H1 (cell line): ENCODE measurements at regions not wholly inside any gene's neighbourhood (a gene's known extent, or its start where the extent isn't known, plus 50 kb on each side); places are given as distances from the start of the nearest gene placed in this dataset.

ENCODE experiments used
- CTCF ChIA-PET: fragments of 300-600 bp; sonication (Branson Sonifier 250); formaldehyde crosslinking; loops from one replicate; lab custom pipeline; 2021; ENCODE audit not compliant: partially characterized antibody; lab: Charles Lee
- POLR2A ChIA-PET: fragments of 300-600 bp; sonication (Branson Sonifier 250); formaldehyde crosslinking; loops from one replicate; lab custom pipeline; 2021; ENCODE audit warnings: inconsistent platforms; ENCODE audit not compliant: partially characterized antibody; lab: Charles Lee
- DNase-seq, 2 experiments: peaks; one replicate each; pipeline versions ENCODE4 v3.0.0 to v3.0.0-alpha.2; 2010 to 2022; ENCODE audit warnings: low spot score in 2 of 2, low read depth in 1 of 2, mixed read lengths in 1 of 2
- FAIRE-seq: peaks from 2 replicates; lab custom pipeline; 2011; peaks lifted over from hg19 to GRCh38; lab: Jason Lieb, UNC
- H2AFZ ChIP-seq: 2 replicates; pipeline ENCODE4 v1.8.1; 2012; ENCODE audit warnings: low read length, inconsistent platforms
- H2AK5ac ChIP-seq: 2 replicates; pipeline ENCODE4 v1.6.1; 2013; ENCODE audit warnings: low read depth, low read length
- H2BK120ac ChIP-seq: replicated peaks from 2 replicates; pipeline ENCODE3; 2013; ENCODE audit warnings: low read depth, low read length, inconsistent platforms
- H2BK12ac ChIP-seq: 2 replicates; pipeline ENCODE4 v1.6.1; 2013; ENCODE audit warnings: low read depth, low read length
- H2BK15ac ChIP-seq: 2 replicates; pipeline ENCODE4 v1.6.1; 2013; ENCODE audit warnings: low read length
- H2BK20ac ChIP-seq: 2 replicates; pipeline ENCODE4 v1.6.1; 2013; ENCODE audit warnings: low read length
- H2BK5ac ChIP-seq: 2 replicates; pipeline ENCODE4 v1.6.1; 2013; ENCODE audit warnings: low read depth, low read length
- H3K14ac ChIP-seq: 2 replicates; pipeline ENCODE4 v1.6.1; 2013; ENCODE audit warnings: inconsistent platforms; ENCODE audit not compliant: insufficient read length
- H3K18ac ChIP-seq: 2 replicates; pipeline ENCODE4 v1.6.1; 2013; ENCODE audit warnings: low read length; ENCODE audit errors: extremely low read depth
- H3K23ac ChIP-seq: 2 replicates; pipeline ENCODE4 v1.6.1; 2013; ENCODE audit warnings: inconsistent platforms; ENCODE audit not compliant: insufficient read length
- H3K23me2 ChIP-seq: 2 replicates; pipeline ENCODE4 v1.6.1; 2013; ENCODE audit warnings: low read depth, low read length
- H3K27ac ChIP-seq: 2 replicates; pipeline ENCODE4 v1.6.1; 2011; ENCODE audit warnings: low read depth, low read length, inconsistent platforms
- H3K27me3 ChIP-seq, 4 experiments: replicated peaks in 1 of 4; 1 replicate in 1 of 4; 2 replicates in 3 of 4; pipeline versions ENCODE4 v1.6.1 to v1.8.1; 2011 to 2013; ENCODE audit warnings: low read length in 3 of 4, mild to moderate bottlenecking in 3 of 4, inconsistent platforms in 2 of 4, mixed read lengths in 2 of 4, moderate library complexity in 1 of 4; ENCODE audit not compliant: control insufficient read depth in 3 of 4, insufficient read depth in 3 of 4; ENCODE audit errors: extremely low read depth in 1 of 4
- H3K36me3 ChIP-seq, 4 experiments: 2 replicates each; pipeline versions ENCODE4 v1.6.1 to v1.8.1; 2011 to 2013; ENCODE audit warnings: mild to moderate bottlenecking in 4 of 4, low read length in 3 of 4, moderate library complexity in 2 of 4, control low read depth in 1 of 4, inconsistent platforms in 1 of 4; ENCODE audit not compliant: insufficient read depth in 4 of 4, control insufficient read depth in 2 of 4
- H3K4ac ChIP-seq: replicated peaks from 2 replicates; pipeline ENCODE3; 2013; ENCODE audit warnings: low read length, low read depth, mixed read lengths, inconsistent platforms; ENCODE audit not compliant: insufficient read length
- H3K4me1 ChIP-seq, 4 experiments: replicated peaks in 1 of 4; 1 replicate in 1 of 4; 2 replicates in 3 of 4; pipeline versions ENCODE4 v1.6.1 to v1.8.1; 2011 to 2013; ENCODE audit warnings: low read length in 3 of 4, inconsistent platforms in 2 of 4, mixed read lengths in 1 of 4; ENCODE audit not compliant: insufficient read depth in 4 of 4, control insufficient read depth in 3 of 4
- H3K4me2 ChIP-seq, 2 experiments: 2 replicates each; pipeline versions ENCODE4 v1.6.1 to v1.8.1; 2011 to 2013; ENCODE audit warnings: low read depth in 2 of 2, low read length in 2 of 2, control low read depth in 1 of 2, inconsistent platforms in 1 of 2, mild to moderate bottlenecking in 1 of 2; ENCODE audit not compliant: insufficient read depth in 1 of 2
- H3K4me3 ChIP-seq, 4 experiments: fragments of 200-600, 300-600 bp in 1 of 4; sonication (generic), shearing (Covaris generic), sonication (Bioruptor Twin) in 1 of 4; 2 replicates each; pipeline versions ENCODE4 v1.5.1 to v1.8.1; 2011 to 2016; ENCODE audit warnings: low read length in 4 of 4, low read depth in 3 of 4, control low read depth in 2 of 4, inconsistent platforms in 2 of 4, mild to moderate bottlenecking in 2 of 4, mixed read lengths in 1 of 4, moderate library complexity in 1 of 4; ENCODE audit not compliant: insufficient read depth in 2 of 4; ENCODE audit errors: extremely low read depth in 1 of 4
- H3K56ac ChIP-seq: replicated peaks from 2 replicates; pipeline ENCODE3; 2013; ENCODE audit warnings: low read depth, mild to moderate bottlenecking, mixed read lengths, low read length, inconsistent platforms; ENCODE audit not compliant: insufficient read length
- H3K79me1 ChIP-seq: 2 replicates; pipeline ENCODE4 v1.6.1; 2013; ENCODE audit warnings: low read depth, low read length, control low read depth
- H3K79me2 ChIP-seq, 2 experiments: 2 replicates each; pipeline versions ENCODE4 v1.6.1 to v1.8.1; 2012 to 2013; ENCODE audit warnings: low read length in 2 of 2, mild to moderate bottlenecking in 2 of 2, inconsistent platforms in 1 of 2; ENCODE audit not compliant: insufficient read depth in 2 of 2, control insufficient read depth in 1 of 2
- H3K9ac ChIP-seq, 4 experiments: replicated peaks in 1 of 4; 1 replicate in 1 of 4; 2 replicates in 3 of 4; pipeline versions ENCODE4 v1.6.1 to v1.8.1; 2011 to 2013; ENCODE audit warnings: low read depth in 3 of 4, low read length in 3 of 4, control low read depth in 2 of 4, mild to moderate bottlenecking in 2 of 4, moderate library complexity in 2 of 4, inconsistent platforms in 1 of 4; ENCODE audit errors: extremely low read depth in 1 of 4
- H3K9me3 ChIP-seq, 2 experiments: 2 replicates each; pipeline versions ENCODE4 v1.6.1 to v1.8.1; 2012 to 2013; ENCODE audit warnings: mild to moderate bottlenecking in 2 of 2, moderate library complexity in 2 of 2, control low read depth in 1 of 2, inconsistent platforms in 1 of 2, low read depth in 1 of 2, low read length in 1 of 2, mixed read lengths in 1 of 2; ENCODE audit not compliant: insufficient read depth in 2 of 2
- H4K20me1 ChIP-seq, 2 experiments: replicated peaks in 1 of 2; 2 replicates each; pipeline versions ENCODE3 to v1.8.1; 2011 to 2013; ENCODE audit warnings: inconsistent platforms in 2 of 2, low read length in 2 of 2, mild to moderate bottlenecking in 1 of 2; ENCODE audit not compliant: insufficient read depth in 2 of 2, control insufficient read depth in 1 of 2
- H4K5ac ChIP-seq: 2 replicates; pipeline ENCODE4 v1.6.1; 2013; ENCODE audit warnings: low read length, low read depth, mixed read lengths, inconsistent platforms; ENCODE audit not compliant: insufficient read length
- H4K8ac ChIP-seq: 2 replicates; pipeline ENCODE4 v1.8.0; 2013; ENCODE audit warnings: mild to moderate bottlenecking, moderate library complexity, low read length, inconsistent platforms; ENCODE audit not compliant: insufficient read depth; ENCODE audit errors: extremely low read depth
- H4K91ac ChIP-seq: replicated peaks from 2 replicates; pipeline ENCODE3; 2013; ENCODE audit warnings: low read length, mixed read lengths, inconsistent platforms; ENCODE audit not compliant: insufficient read length
- BCL11A ChIP-seq, 2 experiments: IDR thresholded peaks; one replicate each; pipeline ENCODE4 v1.6.1; 2011; ENCODE audit warnings: low read depth in 2 of 2, low read length in 2 of 2, mild to moderate bottlenecking in 2 of 2
- CREB1 ChIP-seq: IDR thresholded peaks from 2 replicates; pipeline ENCODE4 v1.6.1; 2012; ENCODE audit warnings: inconsistent platforms
- PHF8 ChIP-seq: fragments of 200-600 bp; sonication (generic); conservative IDR thresholded peaks from 2 replicates; pipeline ENCODE4 v1.7.1; 2012; ENCODE audit warnings: low read depth, mild to moderate bottlenecking, inconsistent platforms, low read length, moderate library complexity
- POLR2AphosphoS5 ChIP-seq: IDR thresholded peaks from 2 replicates; pipeline ENCODE4 v1.6.1; 2011; ENCODE audit warnings: low read depth, low read length
- POU5F1 ChIP-seq: IDR thresholded peaks from 2 replicates; pipeline ENCODE4 v1.6.1; 2011; ENCODE audit warnings: low read depth, mild to moderate bottlenecking, low read length, moderate library complexity
- RBBP5 ChIP-seq: IDR thresholded peaks from 2 replicates; pipeline ENCODE4 v1.7.1; 2012; ENCODE audit warnings: low read depth, mild to moderate bottlenecking, inconsistent platforms, low read length, moderate library complexity, borderline replicate concordance
- YY1 ChIP-seq: IDR thresholded peaks from 2 replicates; pipeline ENCODE4 v1.6.1; 2011; ENCODE audit warnings: low read depth, mild to moderate bottlenecking, low read length
- WGBS, 2 experiments: shearing (Covaris generic) in 1 of 2; methylation state at CpG; one replicate each; pipeline versions ENCODE4 v1.1.6 to v1.1.7; 2013 to 2015; ENCODE audit warnings: low lambda C conversion rate in 2 of 2, mixed read lengths in 2 of 2, inconsistent platforms in 1 of 2, low coverage in 1 of 2, missing lambda C conversion rate in 1 of 2; ENCODE audit not compliant: insufficient replicate concordance in 2 of 2, insufficient coverage in 1 of 2, insufficient read length in 1 of 2; ENCODE audit errors: extremely low coverage in 1 of 2, missing lambda C conversion rate in 1 of 2; 5-methylcytosine and 5-hydroxymethylcytosine counted together

DNA sequence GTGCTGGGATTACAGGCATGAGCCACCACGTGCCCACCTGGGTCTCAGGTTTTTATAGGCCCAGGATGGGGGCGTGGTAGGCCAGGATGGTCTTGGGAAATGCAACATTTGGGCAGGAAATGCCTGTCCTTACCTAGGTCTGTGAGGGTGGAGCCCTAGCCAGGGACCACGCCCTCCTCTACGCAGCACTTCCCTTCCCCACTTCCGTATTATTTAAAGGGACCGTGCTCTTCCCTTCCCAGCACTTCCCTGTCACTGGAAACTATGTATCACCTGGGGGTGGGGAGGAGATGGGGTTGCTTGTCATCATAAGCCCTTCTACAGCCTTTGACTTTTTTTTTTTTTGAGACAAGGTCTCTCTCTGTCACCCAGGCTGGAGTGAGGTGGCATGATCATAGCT is 238.9 kb upstream of the NLRP1 start:
- 0 out of 4 replicates have a peak, but pooled peaks cover 0 to 2% of the 10 kb centered on the region in 2 experiments for H3K9me3 ChIP-seq
- WGBS, 2 experiments, result 73% methylated on average over 6 of the region's 6 CpGs; no CpG with 5 or more reads in 1 of the 2 experiments
- H2AK5ac ChIP-seq, result no peak overlapping the region
- POLR2A ChIA-PET, result no interaction called here
- no peaks in the 10 kb centered on the region for H3K36me3 ChIP-seq
- H3K79me2 ChIP-seq, result no peaks in the 10 kb centered on the region
- no peak overlapping the region for H2BK120ac ChIP-seq
- no peak for TF ChIP-seq RBBP5
- TF ChIP-seq POLR2AphosphoS5, result no peak
- no peak for TF ChIP-seq BCL11A (IDR thresholded peaks at IDR 0.05; ENCODE audit: low read depth in 2 of 2, low read length in 2 of 2)
- no peak for TF ChIP-seq YY1
- no peak for TF ChIP-seq POU5F1
- no peak for TF ChIP-seq PHF8
- no peak for TF ChIP-seq CREB1
- TF ChIP-seq, all 59 proteins: peak for 0
- Histone ChIP-seq H3K4me3 (no peak overlapping the region), H3K79me1 (no peaks in the 10 kb centered on the region), H3K4me2 (no peak overlapping the region), H3K9ac (no peak overlapping the region), H2BK15ac (no peak overlapping the region), H3K23ac (no peak overlapping the region), H3K18ac (no peak overlapping the region), H3K56ac (no peak overlapping the region), H2AFZ (no peak overlapping the region), H3K14ac (no peak overlapping the region), H3K23me2 (no peaks in the 10 kb centered on the region), H4K91ac (no peak overlapping the region), H4K5ac (no peak overlapping the region), H2BK20ac (no peak overlapping the region), H4K20me1 (no peaks in the 10 kb centered on the region), H3K27me3 (no peaks in the 10 kb centered on the region; a peak in 1 of 7 replicates), H3K27ac (no peak overlapping the region), H4K8ac (no peak overlapping the region), H2BK5ac (no peak overlapping the region), H3K4me1 (no peaks in the 10 kb centered on the region; a peak in 1 of 7 replicates), H3K4ac (no peak overlapping the region), H2BK12ac (no peak overlapping the region)
- DNase-seq (no peak), FAIRE-seq (no peak)
- CTCF ChIA-PET, result interaction anchor here (0.6 kb wide), 1 partner anchor 126 kb away, joined by 3 read pairs; no protein-coding TSS in a partner anchor
